H54 (cell line): ENCODE measurements at regions not wholly inside any gene's neighbourhood (a gene's known extent, or its start where the extent isn't known, plus 50 kb on each side); places are given as distances from the start of the nearest gene placed in this dataset.
"Not testable (repeated sequence)": the region's sequence is repeated elsewhere in the genome, so short reads cannot be mapped to it uniquely, and the experiment has no call there.

Experiments used
- DNase-seq: peaks from one replicate; pipeline ENCODE4 v3.0.0; 2011; ENCODE audit warnings: low spot score, mixed read lengths; ENCODE audit not compliant: insufficient read length
- FAIRE-seq: peaks from 3 replicates; lab custom pipeline; 2011; peaks lifted over from hg19 to GRCh38; lab: Jason Lieb, UNC
- POLR2A ChIP-seq: IDR thresholded peaks from 2 replicates; pipeline ENCODE4 v1.6.1; 2011; ENCODE audit warnings: low read depth, mild to moderate bottlenecking, low read length

- no peak for DNase-seq
- no peak for TF ChIP-seq POLR2A
- FAIRE-seq, result no peak
Measured at GRCh38 chr2:176577054-176577453, 307.8 kb downstream of the MTX2 start.

- DNase-seq, FAIRE-seq: not testable (repeated sequence)
Measured at GRCh38 chr2:176578292-176578691, 309.1 kb downstream of the MTX2 start.

DNA sequence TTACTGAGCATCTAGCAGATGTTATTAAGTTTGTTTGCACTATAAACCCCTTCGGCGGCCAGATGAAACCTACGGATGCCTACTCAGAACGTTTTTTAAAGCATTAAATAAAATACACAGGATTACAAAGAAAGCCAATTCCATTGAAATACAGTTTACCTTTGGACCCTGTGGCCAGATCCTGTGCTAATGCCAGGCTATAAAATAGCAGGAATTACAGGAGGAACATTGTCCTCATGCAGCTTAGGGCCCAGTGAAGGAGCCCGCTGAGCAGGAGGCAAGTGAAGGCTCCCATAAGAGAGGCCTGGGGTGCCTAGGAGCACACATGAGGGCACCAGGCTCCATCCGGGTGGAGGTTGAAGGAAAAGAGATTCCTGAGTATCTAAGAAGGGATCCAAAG is 310.4 kb downstream of the MTX2 start:
- FAIRE-seq (no peak), DNase-seq (no peak)
- TF ChIP-seq POLR2A, result no peak

DNA sequence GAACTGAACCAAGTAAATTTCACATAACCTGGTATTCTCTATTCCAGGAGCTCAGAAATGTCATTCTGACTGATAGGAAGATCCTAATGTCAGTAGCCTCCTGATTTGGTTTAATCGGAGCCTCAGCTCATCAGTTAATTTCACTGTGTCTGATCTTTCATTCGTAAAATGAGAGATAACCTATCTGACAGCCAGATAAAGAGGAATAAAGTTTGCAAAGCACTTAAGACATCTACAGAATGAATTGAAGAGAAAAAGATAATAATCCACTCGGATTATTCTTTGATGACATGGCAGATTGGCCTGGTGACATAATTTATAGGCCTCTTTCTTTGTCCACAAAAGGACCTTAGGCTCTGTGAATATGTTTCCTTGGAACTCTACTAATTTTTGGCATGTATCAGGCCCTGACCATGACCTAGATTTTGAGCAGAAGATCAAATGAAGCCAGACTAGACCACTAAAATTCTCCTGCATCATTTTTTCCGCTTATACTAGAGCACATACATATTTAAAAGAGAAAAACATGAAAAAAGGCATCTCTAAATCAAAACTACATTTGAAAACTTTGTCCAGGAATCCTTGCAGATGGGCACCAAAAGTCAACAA is 312.4 kb downstream of the MTX2 start:
- FAIRE-seq, result no peak
- TF ChIP-seq POLR2A, result no peak
- no peak for DNase-seq

DNA sequence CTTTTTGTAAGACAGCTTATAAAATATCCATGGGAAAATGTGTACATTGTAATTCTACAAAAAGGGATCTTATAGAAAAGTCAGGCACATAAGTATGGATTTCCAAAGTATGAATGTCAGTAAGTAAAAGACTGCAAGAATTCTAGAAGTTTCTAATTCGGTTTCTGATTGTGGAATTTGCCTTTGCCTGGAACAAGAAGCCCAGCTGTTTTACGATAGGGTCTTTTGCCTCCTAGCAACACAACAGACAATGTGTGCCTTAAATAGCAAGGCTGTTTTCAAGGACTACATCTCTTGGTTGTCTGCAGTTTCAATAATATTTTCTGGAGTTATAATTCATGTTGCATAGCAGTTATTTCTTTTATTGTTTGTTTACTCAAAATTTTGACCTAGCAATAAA is 312.9 kb downstream of the MTX2 start:
- FAIRE-seq (no peak), DNase-seq (no peak)
- TF ChIP-seq POLR2A, result no peak

DNA sequence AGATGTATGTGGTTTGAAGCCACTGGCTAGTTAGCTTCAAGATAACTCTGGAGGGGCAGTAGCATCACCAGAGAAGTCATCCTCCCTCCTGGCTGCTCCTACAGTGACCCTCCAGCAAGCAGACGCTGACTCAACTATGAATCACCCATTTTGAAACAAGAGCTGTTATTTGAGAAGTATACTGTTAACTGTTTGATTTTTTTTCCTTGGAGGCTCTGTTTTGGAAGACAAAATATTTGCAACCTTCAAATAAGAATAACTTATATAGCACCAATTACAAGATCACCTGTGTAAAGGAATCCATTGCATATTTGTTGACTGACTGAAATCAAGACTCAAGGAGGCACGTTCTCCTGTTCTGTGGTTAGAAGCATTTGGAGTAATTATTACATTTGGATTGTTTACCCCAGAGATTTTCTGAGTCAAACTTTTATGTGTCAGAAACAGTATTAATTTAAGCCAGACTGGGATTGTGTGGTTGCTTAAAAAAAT is 313.8 kb downstream of the MTX2 start:
- peak; percentile 99 for FAIRE-seq
- peak; percentile 27 for DNase-seq
- no peak for TF ChIP-seq POLR2A

DNA sequence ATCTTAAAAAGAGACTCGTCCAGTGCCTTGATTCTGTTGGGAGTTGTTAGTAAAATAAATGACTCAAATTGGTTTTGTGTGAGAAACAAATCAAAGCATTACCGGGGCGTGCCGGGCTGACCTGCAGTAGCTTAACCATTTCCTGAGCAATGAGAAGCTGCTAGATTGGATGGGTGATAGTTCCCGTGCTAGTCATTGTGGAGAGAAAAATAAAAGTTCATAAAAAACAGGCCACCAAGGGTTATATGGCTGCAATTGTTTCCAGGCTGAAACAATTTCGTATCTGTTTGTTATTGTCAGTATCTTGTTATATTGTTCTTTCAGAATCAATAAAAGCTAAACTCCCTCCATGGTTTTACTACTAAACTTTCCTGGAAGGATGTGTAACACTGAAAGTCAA is 314.4 kb downstream of the MTX2 start:
- no peak for TF ChIP-seq POLR2A
- FAIRE-seq, result peak; percentile 95
- DNase-seq, result no peak

DNA sequence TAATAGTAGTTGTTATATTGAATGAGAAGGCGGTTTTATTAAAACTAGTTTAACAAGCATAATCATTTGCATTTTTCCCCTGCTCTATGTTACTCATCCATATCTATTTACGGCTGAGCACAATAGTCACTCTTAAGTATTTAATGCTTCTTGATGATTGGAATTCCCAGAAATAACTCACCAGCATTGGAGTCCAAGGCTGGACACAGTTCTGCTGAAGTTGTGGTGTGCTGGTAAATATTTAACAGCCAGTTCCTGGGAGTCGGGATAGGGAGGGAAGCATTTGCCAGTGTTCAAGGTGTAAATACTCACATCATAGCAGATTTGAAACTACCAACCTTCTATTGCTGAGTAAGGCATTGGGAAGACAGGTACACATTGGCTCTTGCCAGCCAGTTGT is 315.1 kb downstream of the MTX2 start:
- FAIRE-seq (peak; percentile 82), DNase-seq (no peak)
- TF ChIP-seq POLR2A, result no peak

DNA sequence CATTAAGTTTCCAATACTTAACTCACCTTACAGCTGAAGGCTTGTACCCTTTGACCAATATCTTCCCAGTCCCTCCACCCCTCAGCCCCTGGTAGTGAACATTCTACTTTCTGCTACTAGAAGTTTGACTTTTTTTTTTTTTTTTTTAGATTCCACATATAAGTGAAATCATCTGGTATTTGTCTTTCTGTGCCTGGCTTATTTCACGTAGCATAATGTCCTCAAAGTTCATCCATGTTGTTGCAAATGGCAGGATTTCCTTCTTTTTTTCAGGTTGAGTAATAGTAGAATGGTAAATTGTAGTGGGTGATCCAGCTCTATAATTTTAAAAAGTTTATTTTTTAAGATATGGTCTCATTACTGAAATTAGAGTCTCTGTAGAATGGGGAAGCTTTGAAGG is 316.0 kb downstream of the MTX2 start:
- FAIRE-seq, result no peak
- no peak for TF ChIP-seq POLR2A
- no peak for DNase-seq

GRCh38 chr2:176585791-176586190 is 316.5 kb downstream of the MTX2 start:
- FAIRE-seq (no peak), DNase-seq (no peak)
- TF ChIP-seq POLR2A, result no peak

DNA sequence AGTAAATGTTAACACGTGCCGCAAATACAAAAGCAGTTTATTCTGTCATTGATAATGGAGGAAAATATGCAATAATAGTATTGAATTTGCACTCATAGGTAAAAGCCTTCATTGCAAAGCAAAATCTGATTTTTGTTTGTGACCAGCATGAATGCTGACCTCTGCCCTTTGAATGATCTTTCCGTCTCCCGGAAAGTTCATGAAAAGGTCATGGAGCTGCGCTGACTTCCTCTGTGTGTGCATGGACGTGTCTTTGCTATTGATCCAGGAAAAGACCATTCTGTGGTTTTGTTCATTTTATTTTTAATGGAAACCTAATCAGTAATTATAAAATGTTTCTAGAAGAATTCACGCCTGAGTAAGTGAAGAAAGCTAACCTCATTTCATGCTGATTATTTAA is 320.0 kb downstream of the MTX2 start:
- TF ChIP-seq POLR2A, result no peak
- FAIRE-seq (no peak), DNase-seq (no peak)

GRCh38 chr2:176589825-176590440 is 320.7 kb downstream of the MTX2 start:
- TF ChIP-seq POLR2A, result no peak
- FAIRE-seq (no peak), DNase-seq (no peak)

GRCh38 chr2:176592216-176592615 is 323.0 kb downstream of the MTX2 start:
- no peak for FAIRE-seq
- no peak for DNase-seq
- no peak for TF ChIP-seq POLR2A

- DNase-seq (no peak), FAIRE-seq (no peak)
- no peak for TF ChIP-seq POLR2A
Measured at GRCh38 chr2:176595986-176596385, 326.7 kb downstream of the MTX2 start.

DNA sequence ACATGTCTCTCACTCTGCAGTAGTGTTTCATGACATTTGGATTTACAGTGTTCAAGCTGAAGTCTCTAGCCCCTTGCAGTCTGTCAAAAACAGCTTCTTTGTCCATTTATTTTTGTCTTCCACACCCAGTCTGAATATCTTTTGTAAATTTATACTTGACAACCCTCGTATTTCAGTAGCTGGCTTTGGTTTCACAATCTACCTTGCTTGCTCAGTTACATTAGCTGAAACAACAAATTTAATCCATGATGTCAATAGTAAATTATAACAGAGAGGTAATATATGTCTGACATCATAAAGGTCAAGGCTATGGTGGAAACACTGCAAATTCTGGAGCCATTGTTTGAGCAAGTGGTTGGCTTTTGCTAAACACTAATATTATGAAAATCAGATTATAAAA is 328.7 kb downstream of the MTX2 start:
- FAIRE-seq (no peak), DNase-seq (no peak)
- TF ChIP-seq POLR2A, result no peak
